ENCODE measurements at regions not wholly inside any gene's neighbourhood (a gene's known extent, or its start where the extent isn't known, plus 50 kb on each side); places are given as distances from the start of the nearest gene placed in this dataset.
"Not testable (repeated sequence)": the region's sequence is repeated elsewhere in the genome, so short reads cannot be mapped to it uniquely, and the experiment has no call there.

DNA sequence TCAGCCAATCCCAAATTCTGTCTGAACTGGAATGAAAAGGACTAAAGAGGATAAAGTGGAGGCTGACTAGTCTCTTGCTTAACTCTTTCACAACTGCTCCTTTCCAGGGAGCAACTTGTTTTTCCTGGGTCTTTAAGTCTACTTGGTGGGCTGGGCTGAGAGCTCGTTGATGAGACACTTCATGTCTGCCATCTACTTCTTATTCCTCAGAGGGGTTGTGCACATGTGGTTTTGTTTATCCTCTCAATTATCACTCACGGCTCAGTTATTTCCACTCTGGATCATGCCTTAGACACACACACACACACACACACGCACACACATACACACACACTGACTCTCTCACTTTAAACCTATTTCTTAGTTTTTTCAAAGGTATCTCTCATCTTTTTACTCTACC is 298.6 kb upstream of the MTPN start:
- no peak overlapping the region for H3K4me3 Mint-ChIP-seq

DNA sequence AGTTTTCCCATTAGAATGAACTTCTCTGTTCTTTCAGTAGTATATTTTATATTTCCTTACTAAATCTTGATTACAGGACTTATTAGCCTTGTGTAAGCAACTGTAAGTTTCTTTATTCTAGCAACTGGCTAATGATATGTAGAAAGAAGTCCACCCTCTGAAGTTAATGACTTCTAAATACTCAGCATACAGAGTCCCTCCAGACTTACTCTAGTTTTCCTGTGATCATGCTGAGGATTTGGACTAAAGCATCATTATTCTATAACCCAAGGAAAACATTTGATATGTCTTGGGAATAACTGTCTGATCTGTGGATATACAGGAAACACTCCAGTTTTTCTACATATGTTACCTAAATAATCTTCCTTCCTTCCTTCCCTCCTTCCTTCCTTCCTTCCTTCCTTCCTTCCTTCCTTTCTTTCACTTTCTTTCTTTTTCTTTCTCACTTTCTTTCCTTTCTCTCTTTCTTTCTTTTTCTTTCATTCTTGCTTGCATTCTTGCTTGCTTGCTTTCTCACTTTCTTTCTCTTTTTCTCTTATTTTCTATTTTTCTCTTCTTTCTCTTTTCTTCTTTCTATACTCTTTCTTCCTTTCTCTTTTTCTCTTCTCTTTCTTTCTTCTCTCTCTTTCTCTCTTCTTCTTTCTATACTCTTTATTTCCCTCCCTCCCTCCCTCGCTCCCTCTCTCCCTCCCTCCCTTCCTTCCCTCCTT is 297.6 kb upstream of the MTPN start:
- Mint-ChIP-seq H3K9me3 (peaks cover 0 to 3% (median 0%) of the 10 kb centered on the region in 8 donors), H3K4me1 (no peaks in the 10 kb centered on the region), H3K4me3 (no peak overlapping the region), H3K36me3 (no peaks in the 10 kb centered on the region), H3K27ac (no peak overlapping the region), H3K27me3 (no peaks in the 10 kb centered on the region)
- no peaks in the 10 kb centered on the region for H3K27me3 ChIP-seq (ENCODE audit: insufficient read depth, low read length)
- no peak overlapping the region for H3K4me3 ChIP-seq (ENCODE audit: low read length in 2 of 2)
- CTCF ChIA-PET (ENCODE audit: partially characterized antibody) = no interaction called here
- POLR2A ChIA-PET (ENCODE audit: partially characterized antibody) = no interaction called here
- no peaks in the 10 kb centered on the region for H3K36me3 ChIP-seq (ENCODE audit: insufficient read depth, low read length)
- intact Hi-C loops (cut with micrococcal nuclease) = no loop called here
- no peak for DNase-seq
- H3K27ac ChIP-seq (ENCODE audit: low read depth, low read length) = no peak overlapping the region
- no peaks in the 10 kb centered on the region for H3K4me1 ChIP-seq (ENCODE audit: insufficient read depth, low read length)
- no peaks in the 10 kb centered on the region for H3K9me3 ChIP-seq (ENCODE audit: control insufficient read depth in 1 of 2, low read length in 2 of 2)

More for the DNA sequence above, 298.6 kb upstream of the MTPN start:
- H3K36me3 Mint-ChIP-seq = no peaks in the 10 kb centered on the region
- POLR2A ChIA-PET (ENCODE audit: partially characterized antibody) = no interaction called here
- H3K4me1 Mint-ChIP-seq = no peaks in the 10 kb centered on the region
- Histone ChIP-seq H3K9me3 (ENCODE audit: control insufficient read depth in 1 of 2, low read length in 2 of 2) (no peaks in the 10 kb centered on the region), H3K36me3 (ENCODE audit: insufficient read depth, low read length) (no peaks in the 10 kb centered on the region), H3K4me3 (ENCODE audit: low read length in 2 of 2) (no peak overlapping the region), H3K27me3 (ENCODE audit: insufficient read depth, low read length) (no peaks in the 10 kb centered on the region), H3K27ac (ENCODE audit: low read depth, low read length) (no peak overlapping the region), H3K4me1 (ENCODE audit: insufficient read depth, low read length) (no peaks in the 10 kb centered on the region)
- DNase-seq = no peak
- no peak overlapping the region for H3K27ac Mint-ChIP-seq
- peaks cover 0 to 4% (median 0%) of the 10 kb centered on the region in 8 donors for H3K9me3 Mint-ChIP-seq
- intact Hi-C loops (cut with micrococcal nuclease) = no loop called here
- H3K27me3 Mint-ChIP-seq = no peaks in the 10 kb centered on the region
- CTCF ChIA-PET (ENCODE audit: partially characterized antibody) = no interaction called here

- ChIA-PET POLR2A (ENCODE audit: partially characterized antibody) (no interaction called here), CTCF (ENCODE audit: partially characterized antibody) (no interaction called here)
- no peaks in the 10 kb centered on the region for H3K27me3 ChIP-seq (ENCODE audit: insufficient read depth, low read length)
- no peak overlapping the region for H3K4me3 ChIP-seq (ENCODE audit: low read length in 2 of 2)
- Mint-ChIP-seq H3K27me3 (no peaks in the 10 kb centered on the region), H3K36me3 (no peaks in the 10 kb centered on the region), H3K4me1 (no peaks in the 10 kb centered on the region), H3K4me3 (no peak overlapping the region), H3K9me3 (peaks cover 0 to 4% (median 3%) of the 10 kb centered on the region in 8 donors), H3K27ac (no peak overlapping the region)
- no peaks in the 10 kb centered on the region for H3K9me3 ChIP-seq (ENCODE audit: control insufficient read depth in 1 of 2, low read length in 2 of 2)
- H3K36me3 ChIP-seq (ENCODE audit: insufficient read depth, low read length) = no peaks in the 10 kb centered on the region
- no peak for DNase-seq
- no peak overlapping the region for H3K27ac ChIP-seq (ENCODE audit: low read depth, low read length)
- no peaks in the 10 kb centered on the region for H3K4me1 ChIP-seq (ENCODE audit: insufficient read depth, low read length)
- intact Hi-C loops (cut with micrococcal nuclease) = no loop called here
Observed at GRCh38 chr7:136272934-136273333, 295.8 kb upstream of the MTPN start.

- H3K27me3 ChIP-seq (ENCODE audit: insufficient read depth, low read length) = no peaks in the 10 kb centered on the region
- ChIA-PET CTCF (ENCODE audit: partially characterized antibody) (no interaction called here), POLR2A (ENCODE audit: partially characterized antibody) (no interaction called here)
- H3K4me3 ChIP-seq (ENCODE audit: low read length in 2 of 2) = no peak overlapping the region
- no peaks in the 10 kb centered on the region for H3K36me3 Mint-ChIP-seq
- no peak for DNase-seq
- H3K4me1 ChIP-seq (ENCODE audit: insufficient read depth, low read length) = no peaks in the 10 kb centered on the region
- H3K9me3 ChIP-seq (ENCODE audit: control insufficient read depth in 1 of 2, low read length in 2 of 2) = no peaks in the 10 kb centered on the region
- intact Hi-C loops (cut with micrococcal nuclease) = no loop called here
- H3K4me3 Mint-ChIP-seq = no peak overlapping the region
- H3K27ac Mint-ChIP-seq = no peak overlapping the region
- no peaks in the 10 kb centered on the region for H3K27me3 Mint-ChIP-seq
- H3K9me3 Mint-ChIP-seq = peaks cover 4 to 31% (median 19%) of the 10 kb centered on the region in 8 donors
- no peaks in the 10 kb centered on the region for H3K4me1 Mint-ChIP-seq
- no peaks in the 10 kb centered on the region for H3K36me3 ChIP-seq (ENCODE audit: insufficient read depth, low read length)
- H3K27ac ChIP-seq (ENCODE audit: low read depth, low read length) = no peak overlapping the region
Observed at GRCh38 chr7:136267822-136268221, 290.7 kb upstream of the MTPN start.

DNA sequence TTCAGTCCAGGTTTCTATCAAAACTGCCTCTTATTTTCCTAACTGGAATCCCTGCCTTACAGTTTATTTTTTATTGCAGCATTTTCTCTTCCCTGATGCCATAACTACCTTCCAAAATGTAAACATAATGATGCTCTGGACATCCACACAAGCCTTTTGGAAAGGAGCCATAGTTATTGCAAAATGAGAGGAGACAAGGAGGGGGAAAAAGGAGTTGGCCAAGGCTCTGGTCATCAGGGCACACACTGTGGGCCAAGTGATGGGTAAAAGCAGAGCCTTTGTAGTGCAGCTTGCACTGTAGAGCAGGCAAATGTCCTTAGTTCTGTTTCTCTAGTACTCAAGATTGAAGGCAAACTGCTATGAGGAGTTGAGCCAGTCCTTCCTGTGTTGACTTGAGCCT is 289.3 kb upstream of the MTPN start:
- ChIA-PET CTCF (ENCODE audit: partially characterized antibody) (no interaction called here), POLR2A (ENCODE audit: partially characterized antibody) (no interaction called here)
- Histone ChIP-seq H3K36me3 (ENCODE audit: insufficient read depth, low read length) (no peaks in the 10 kb centered on the region), H3K4me3 (ENCODE audit: low read length in 2 of 2) (no peak overlapping the region), H3K4me1 (ENCODE audit: insufficient read depth, low read length) (no peaks in the 10 kb centered on the region), H3K27me3 (ENCODE audit: insufficient read depth, low read length) (no peaks in the 10 kb centered on the region), H3K9me3 (ENCODE audit: control insufficient read depth in 1 of 2, low read length in 2 of 2) (no peaks in the 10 kb centered on the region), H3K27ac (ENCODE audit: low read depth, low read length) (no peak overlapping the region)
- no peak for DNase-seq
- Mint-ChIP-seq H3K36me3 (no peaks in the 10 kb centered on the region), H3K9me3 (peaks cover 4 to 43% (median 29%) of the 10 kb centered on the region in 8 donors), H3K4me1 (no peaks in the 10 kb centered on the region), H3K4me3 (no peak overlapping the region), H3K27me3 (no peaks in the 10 kb centered on the region), H3K27ac (no peak overlapping the region)
- intact Hi-C loops (cut with micrococcal nuclease) = no loop called here

DNA sequence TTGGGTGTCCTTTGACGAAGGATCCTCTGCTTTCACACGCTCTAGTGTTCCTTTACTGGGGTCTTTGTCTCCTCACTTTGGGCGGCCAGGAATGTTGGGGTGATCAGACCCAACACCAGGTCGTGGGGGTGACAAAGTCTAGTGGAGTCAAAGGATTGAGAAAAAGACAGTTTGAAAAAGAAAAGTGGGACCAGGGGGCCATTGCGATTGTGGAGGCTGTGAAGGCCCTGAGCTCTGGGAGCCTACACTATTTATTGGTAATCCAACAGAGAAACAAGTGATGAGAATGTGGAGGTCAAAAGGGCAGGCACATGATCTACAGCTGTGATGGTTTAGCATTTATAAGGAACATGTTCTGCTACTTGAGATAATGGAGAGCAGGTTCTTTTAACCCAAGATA is 287.1 kb upstream of the MTPN start:
- POLR2A ChIA-PET (ENCODE audit: partially characterized antibody); H3K4me3 Mint-ChIP-seq; H3K4me3 ChIP-seq (ENCODE audit: low read length in 2 of 2); H3K9me3 ChIP-seq (ENCODE audit: control insufficient read depth in 1 of 2, low read length in 2 of 2); H3K36me3 ChIP-seq (ENCODE audit: insufficient read depth, low read length); H3K36me3 Mint-ChIP-seq; DNase-seq; H3K27ac ChIP-seq (ENCODE audit: low read depth, low read length); H3K27me3 ChIP-seq (ENCODE audit: insufficient read depth, low read length); H3K4me1 ChIP-seq (ENCODE audit: insufficient read depth, low read length); H3K27me3 Mint-ChIP-seq; intact Hi-C loops (cut with micrococcal nuclease); H3K4me1 Mint-ChIP-seq: not testable (repeated sequence)
- H3K27ac Mint-ChIP-seq = peak overlapping the region in 1 of 7 donors; percentile 50
- CTCF ChIA-PET (ENCODE audit: partially characterized antibody) = interaction anchor here (0.6 kb wide), 1 partner anchor 112 kb away, joined by 5 read pairs; no protein-coding TSS in a partner anchor
- H3K9me3 Mint-ChIP-seq = peaks cover 4 to 56% (median 39%) of the 10 kb centered on the region in 8 donors

DNA sequence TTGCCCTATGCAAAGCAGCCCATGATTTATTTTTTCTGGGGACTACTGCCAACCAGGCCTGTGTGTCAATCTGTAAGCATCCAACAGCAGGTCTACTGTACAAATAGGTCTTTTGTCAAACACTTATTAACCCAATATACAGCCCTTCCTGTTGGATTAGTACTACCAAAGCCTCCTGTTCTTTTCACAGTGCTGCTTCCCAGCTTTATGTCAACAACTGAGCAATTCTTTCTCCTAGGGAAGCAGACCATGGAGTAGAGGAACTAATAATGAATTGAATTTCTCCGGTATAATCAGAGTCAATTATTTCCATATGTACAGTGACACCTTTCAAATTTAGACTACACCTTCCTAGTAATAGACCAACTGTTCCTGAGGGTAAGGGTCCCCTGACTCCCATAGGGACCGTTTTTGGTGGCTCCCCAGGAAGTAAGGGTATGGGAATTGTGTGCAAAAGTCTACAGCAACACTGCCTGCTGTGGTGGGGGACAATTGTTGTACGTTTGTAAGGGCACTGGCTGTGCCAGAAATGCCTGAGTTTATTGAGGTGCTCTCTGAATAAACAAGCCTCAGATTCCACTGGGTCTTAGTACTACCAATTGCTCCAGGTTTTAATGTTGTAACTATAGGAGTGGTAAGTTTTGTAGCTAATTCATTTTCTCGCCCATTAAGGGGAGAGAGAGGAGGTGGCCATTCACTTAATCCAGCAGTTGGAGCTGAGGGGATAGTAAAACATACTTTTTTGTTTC is 286.1 kb upstream of the MTPN start:
- H3K4me1 ChIP-seq (ENCODE audit: insufficient read depth, low read length); intact Hi-C loops (cut with micrococcal nuclease); H3K4me3 ChIP-seq (ENCODE audit: low read length in 2 of 2); POLR2A ChIA-PET (ENCODE audit: partially characterized antibody); DNase-seq; H3K9me3 ChIP-seq (ENCODE audit: control insufficient read depth in 1 of 2, low read length in 2 of 2); H3K36me3 Mint-ChIP-seq; H3K4me1 Mint-ChIP-seq; H3K27me3 Mint-ChIP-seq; CTCF ChIA-PET (ENCODE audit: partially characterized antibody); H3K27ac ChIP-seq (ENCODE audit: low read depth, low read length); H3K4me3 Mint-ChIP-seq; H3K27me3 ChIP-seq (ENCODE audit: insufficient read depth, low read length); H3K27ac Mint-ChIP-seq; H3K36me3 ChIP-seq (ENCODE audit: insufficient read depth, low read length): not testable (repeated sequence)
- H3K9me3 Mint-ChIP-seq = peaks cover 5 to 56% (median 39%) of the 10 kb centered on the region in 8 donors

Data from CD4-positive, alpha-beta memory T cell (primary cell).